ENCODE measurements at regions not wholly inside any gene's neighbourhood (a gene's known extent, or its start where the extent isn't known, plus 50 kb on each side); places are given as distances from the start of the nearest gene placed in this dataset.

DNA sequence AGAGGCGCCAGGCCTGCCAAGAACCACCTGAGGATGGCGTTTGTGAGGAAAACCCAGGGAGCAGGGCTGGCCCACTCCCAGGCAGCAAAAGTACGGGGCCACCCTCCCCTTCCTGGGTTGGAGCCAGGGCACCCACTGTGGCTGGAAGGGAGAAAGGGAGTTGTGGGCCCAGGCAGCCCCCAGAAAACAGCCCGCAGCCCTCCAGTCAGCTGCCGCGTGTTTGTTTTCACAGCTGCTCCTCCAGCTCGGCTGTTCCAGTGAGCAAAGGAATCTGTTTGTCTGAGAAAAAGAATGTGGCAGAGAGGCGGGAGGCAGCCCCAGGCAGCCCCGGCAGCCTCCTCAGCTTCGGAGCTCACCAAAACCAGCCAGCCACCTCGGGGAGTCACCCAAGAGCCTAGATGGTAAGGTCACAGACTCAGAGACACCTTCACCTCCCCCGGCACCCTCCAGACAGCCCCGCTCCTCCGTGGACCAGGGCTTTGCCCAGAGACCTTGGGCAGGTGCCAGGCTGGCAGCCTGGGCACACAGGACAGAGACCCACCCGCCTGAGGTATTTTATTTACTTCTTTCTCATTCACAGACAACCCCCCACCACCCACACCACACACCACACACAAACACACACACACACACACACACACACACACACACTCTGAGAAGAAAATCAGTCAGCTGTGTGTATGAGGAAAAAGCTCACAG, 338.1 kb downstream of the BCOR start:
- H3K27ac ChIP-seq: peak overlapping the region; percentile 75 to 80
- DNase-seq: peak; percentile 28 to 44
- H3K36me3 ChIP-seq: no peaks in the 10 kb centered on the region
- no peak overlapping the region for H3K4me3 ChIP-seq
- no peaks in the 10 kb centered on the region for H3K27me3 ChIP-seq
- H3K4me1 ChIP-seq: peaks cover 0 to 5% of the 10 kb centered on the region in 2 donors
- H3K9me3 ChIP-seq: no peaks in the 10 kb centered on the region
- intact Hi-C loops (cut with DNase I; ENCODE audit: low total_unique reads): no loop called here
- TF ChIP-seq, protein P1, sequence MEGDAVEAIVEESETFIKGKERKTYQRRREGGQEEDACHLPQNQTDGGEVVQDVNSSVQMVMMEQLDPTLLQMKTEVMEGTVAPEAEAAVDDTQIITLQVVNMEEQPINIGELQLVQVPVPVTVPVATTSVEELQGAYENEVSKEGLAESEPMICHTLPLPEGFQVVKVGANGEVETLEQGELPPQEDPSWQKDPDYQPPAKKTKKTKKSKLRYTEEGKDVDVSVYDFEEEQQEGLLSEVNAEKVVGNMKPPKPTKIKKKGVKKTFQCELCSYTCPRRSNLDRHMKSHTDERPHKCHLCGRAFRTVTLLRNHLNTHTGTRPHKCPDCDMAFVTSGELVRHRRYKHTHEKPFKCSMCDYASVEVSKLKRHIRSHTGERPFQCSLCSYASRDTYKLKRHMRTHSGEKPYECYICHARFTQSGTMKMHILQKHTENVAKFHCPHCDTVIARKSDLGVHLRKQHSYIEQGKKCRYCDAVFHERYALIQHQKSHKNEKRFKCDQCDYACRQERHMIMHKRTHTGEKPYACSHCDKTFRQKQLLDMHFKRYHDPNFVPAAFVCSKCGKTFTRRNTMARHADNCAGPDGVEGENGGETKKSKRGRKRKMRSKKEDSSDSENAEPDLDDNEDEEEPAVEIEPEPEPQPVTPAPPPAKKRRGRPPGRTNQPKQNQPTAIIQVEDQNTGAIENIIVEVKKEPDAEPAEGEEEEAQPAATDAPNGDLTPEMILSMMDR (IDR thresholded peaks at IDR 0.05): no peak
- TF ChIP-seq POLR2A (IDR thresholded peaks at IDR 0.05): no peak

DNA sequence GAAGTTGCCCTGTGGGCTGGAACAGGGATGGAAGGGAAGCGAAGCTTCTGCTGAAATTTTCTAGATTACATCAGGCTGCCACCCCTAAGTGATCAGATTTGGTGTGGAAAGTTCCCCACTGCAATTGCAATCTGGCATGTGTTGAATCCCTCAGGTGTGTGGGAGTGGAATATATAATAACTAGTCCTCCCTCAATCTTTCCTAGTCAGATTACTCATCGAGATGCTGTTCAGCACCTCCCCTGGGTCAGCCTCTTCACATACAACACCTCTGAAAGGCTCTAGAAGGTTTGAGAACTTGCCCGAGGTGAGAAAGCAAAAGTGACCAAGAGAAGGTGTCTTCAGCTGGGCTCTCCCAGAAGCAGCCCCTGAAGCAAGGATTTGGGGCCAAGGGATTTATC, 336.8 kb downstream of the BCOR start:
- Histone ChIP-seq H3K27me3 (no peaks in the 10 kb centered on the region), H3K9me3 (no peaks in the 10 kb centered on the region), H3K36me3 (no peaks in the 10 kb centered on the region), H3K4me1 (peaks cover 0 to 5% of the 10 kb centered on the region in 2 donors), H3K4me3 (no peak overlapping the region), H3K27ac (peak overlapping the region in 1 of 2 donors; percentile 80)
- TF ChIP-seq POLR2A (IDR thresholded peaks at IDR 0.05): no peak
- TF ChIP-seq, protein P1 (IDR thresholded peaks at IDR 0.05): no peak
- intact Hi-C loops (cut with DNase I; ENCODE audit: low total_unique reads): no loop called here
- DNase-seq: no peak

DNA sequence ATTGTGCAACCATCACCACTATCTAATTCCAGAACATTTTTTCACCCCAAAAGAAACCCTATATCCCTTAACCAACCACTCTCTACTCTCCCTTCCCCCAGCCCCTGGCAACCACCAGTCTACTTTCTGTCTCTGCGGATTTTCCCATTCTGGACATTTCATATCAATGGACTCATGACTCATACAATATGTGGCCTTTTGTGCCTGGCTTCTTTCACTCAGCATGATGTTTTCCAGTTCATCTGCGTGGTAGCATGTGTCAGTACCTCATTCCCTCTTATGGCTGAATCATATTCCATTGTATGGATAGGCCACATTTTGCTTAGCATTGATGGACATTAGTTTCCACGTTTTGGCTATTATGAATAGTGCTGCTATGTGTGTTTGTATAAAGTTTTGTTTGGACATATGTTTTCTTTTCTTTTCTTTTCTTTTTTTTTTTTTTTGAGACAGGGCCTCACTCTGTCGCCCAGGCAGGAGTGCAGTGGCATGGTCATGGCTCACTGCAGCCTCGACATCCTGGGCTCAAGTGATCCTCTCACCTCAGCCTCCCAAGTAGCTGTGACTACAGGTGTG, 335.4 kb downstream of the BCOR start:
- Histone ChIP-seq H3K36me3 (no peaks in the 10 kb centered on the region), H3K27me3 (no peaks in the 10 kb centered on the region), H3K9me3 (no peaks in the 10 kb centered on the region), H3K4me1 (peaks cover 0 to 5% of the 10 kb centered on the region in 2 donors), H3K27ac (no peak overlapping the region), H3K4me3 (no peak overlapping the region)
- no peak for TF ChIP-seq POLR2A (IDR thresholded peaks at IDR 0.05)
- TF ChIP-seq, protein P1 (IDR thresholded peaks at IDR 0.05): no peak
- intact Hi-C loops (cut with DNase I; ENCODE audit: low total_unique reads): no loop called here
- no peak for DNase-seq

DNA sequence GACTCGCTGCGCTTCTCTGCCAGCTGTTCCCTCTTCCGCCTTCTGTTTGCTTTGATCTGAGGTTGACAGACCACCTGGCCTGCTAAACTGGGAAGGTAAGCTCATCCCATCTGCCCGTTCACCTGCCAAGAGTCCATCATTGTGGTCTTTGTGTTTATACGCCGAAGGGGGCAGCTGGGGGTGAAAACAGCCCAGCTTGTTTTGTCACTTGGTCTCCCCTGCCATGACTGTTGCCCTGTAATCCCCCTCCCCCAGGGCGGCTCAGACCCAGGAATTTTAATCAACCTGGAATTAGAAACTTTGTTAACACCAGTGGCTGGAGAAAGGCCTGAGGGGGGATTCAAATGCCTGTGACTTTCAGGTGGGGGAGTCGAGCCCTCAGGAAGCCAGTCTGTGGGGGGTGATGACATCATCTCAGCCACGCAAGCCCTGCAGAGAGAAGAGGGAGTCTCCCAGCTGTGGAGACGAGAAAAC, 333.3 kb downstream of the BCOR start:
- TF ChIP-seq POLR2A (IDR thresholded peaks at IDR 0.05): no peak
- TF ChIP-seq, protein P1 (IDR thresholded peaks at IDR 0.05): no peak
- intact Hi-C loops (cut with DNase I; ENCODE audit: low total_unique reads): no loop called here
- Histone ChIP-seq H3K36me3 (no peaks in the 10 kb centered on the region), H3K27ac (no peak overlapping the region), H3K4me1 (peaks cover 0 to 5% of the 10 kb centered on the region in 2 donors), H3K4me3 (no peak overlapping the region), H3K27me3 (no peaks in the 10 kb centered on the region), H3K9me3 (no peaks in the 10 kb centered on the region)
- no peak for DNase-seq

DNA sequence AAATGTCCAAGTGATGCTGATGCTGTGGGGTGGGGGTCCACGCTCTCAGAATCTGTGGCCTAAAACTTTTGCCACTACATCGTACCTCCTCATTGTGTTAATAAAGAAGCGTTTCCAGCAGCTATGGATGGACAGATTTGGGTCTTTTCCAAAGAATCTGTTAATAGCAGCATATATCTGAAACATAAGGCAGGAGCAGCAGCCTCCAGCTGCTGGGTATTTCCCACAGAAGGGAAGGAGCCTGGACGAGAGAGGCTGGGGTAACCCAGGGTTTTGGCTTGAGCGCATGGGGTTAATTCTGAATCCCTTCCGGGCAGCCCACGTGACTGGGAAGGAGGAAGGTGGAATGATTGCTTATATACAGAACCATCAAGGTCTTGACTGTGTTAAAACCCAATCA, 332.4 kb downstream of the BCOR start:
- Histone ChIP-seq H3K4me1 (peaks cover 0 to 2% of the 10 kb centered on the region in 2 donors), H3K27ac (no peak overlapping the region), H3K27me3 (no peaks in the 10 kb centered on the region), H3K9me3 (no peaks in the 10 kb centered on the region), H3K4me3 (no peak overlapping the region), H3K36me3 (no peaks in the 10 kb centered on the region)
- intact Hi-C loops (cut with DNase I; ENCODE audit: low total_unique reads): no loop called here
- TF ChIP-seq, protein P1 (IDR thresholded peaks at IDR 0.05): no peak
- TF ChIP-seq POLR2A (IDR thresholded peaks at IDR 0.05): no peak
- DNase-seq: no peak

All from uterus (tissue), 3 donors.